Loucy (cell line): ENCODE measurements at regions not wholly inside any gene's neighbourhood (a gene's known extent, or its start where the extent isn't known, plus 50 kb on each side); places are given as distances from the start of the nearest gene placed in this dataset.

Experiments used
- CTCF ChIP-seq: fragments of 200-600 bp; sonication (generic); conservative IDR thresholded peaks from 2 replicates; pipeline ENCODE4 v1.5.1; 2014; ENCODE audit warnings: mild to moderate bottlenecking, antibody characterized with exemption, low read length
- EZH2phosphoT487 ChIP-seq: fragments of 200-600 bp; IDR thresholded peaks from 2 replicates; pipeline ENCODE4 v1.6.1; 2018; ENCODE audit warnings: antibody characterized with exemption, mild to moderate bottlenecking, moderate library complexity, borderline replicate concordance

GRCh38 chr11:92767416-92767815 is 202.0 kb upstream of the MTNR1B start:
- TF ChIP-seq CTCF (no peak), EZH2phosphoT487 (no peak)
